ENCODE measurements at regions not wholly inside any gene's neighbourhood (a gene's known extent, or its start where the extent isn't known, plus 50 kb on each side); places are given as distances from the start of the nearest gene placed in this dataset.
"Not testable (repeated sequence)": the region's sequence is repeated elsewhere in the genome, so short reads cannot be mapped to it uniquely, and the experiment has no call there.

DNA sequence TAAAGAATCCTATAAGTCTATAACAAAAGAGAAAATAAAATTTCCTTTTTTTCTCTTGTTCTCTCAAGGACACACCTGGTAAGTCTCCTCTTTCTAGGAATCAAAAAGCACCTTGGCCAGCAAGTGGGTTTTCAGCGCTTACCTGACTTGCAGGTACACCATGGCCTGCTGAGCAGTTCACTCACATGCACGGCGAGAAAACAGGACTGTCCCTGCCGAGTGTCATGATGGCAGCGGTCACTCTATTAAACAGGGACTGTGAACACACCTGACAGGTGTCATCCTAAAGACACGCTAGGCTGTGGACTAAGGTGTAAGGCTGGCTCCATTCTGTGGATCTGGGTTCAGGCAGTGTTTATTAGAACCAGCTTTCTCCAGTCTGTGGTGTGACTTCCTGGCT, 170.2 kb downstream of the TEX29 start:
- TF ChIP-seq, protein P1, sequence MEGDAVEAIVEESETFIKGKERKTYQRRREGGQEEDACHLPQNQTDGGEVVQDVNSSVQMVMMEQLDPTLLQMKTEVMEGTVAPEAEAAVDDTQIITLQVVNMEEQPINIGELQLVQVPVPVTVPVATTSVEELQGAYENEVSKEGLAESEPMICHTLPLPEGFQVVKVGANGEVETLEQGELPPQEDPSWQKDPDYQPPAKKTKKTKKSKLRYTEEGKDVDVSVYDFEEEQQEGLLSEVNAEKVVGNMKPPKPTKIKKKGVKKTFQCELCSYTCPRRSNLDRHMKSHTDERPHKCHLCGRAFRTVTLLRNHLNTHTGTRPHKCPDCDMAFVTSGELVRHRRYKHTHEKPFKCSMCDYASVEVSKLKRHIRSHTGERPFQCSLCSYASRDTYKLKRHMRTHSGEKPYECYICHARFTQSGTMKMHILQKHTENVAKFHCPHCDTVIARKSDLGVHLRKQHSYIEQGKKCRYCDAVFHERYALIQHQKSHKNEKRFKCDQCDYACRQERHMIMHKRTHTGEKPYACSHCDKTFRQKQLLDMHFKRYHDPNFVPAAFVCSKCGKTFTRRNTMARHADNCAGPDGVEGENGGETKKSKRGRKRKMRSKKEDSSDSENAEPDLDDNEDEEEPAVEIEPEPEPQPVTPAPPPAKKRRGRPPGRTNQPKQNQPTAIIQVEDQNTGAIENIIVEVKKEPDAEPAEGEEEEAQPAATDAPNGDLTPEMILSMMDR (IDR thresholded peaks at IDR 0.05; ENCODE audit: extremely low read depth, missing control alignments), result no peak
- no peak for DNase-seq (ENCODE audit: low spot score)

DNA sequence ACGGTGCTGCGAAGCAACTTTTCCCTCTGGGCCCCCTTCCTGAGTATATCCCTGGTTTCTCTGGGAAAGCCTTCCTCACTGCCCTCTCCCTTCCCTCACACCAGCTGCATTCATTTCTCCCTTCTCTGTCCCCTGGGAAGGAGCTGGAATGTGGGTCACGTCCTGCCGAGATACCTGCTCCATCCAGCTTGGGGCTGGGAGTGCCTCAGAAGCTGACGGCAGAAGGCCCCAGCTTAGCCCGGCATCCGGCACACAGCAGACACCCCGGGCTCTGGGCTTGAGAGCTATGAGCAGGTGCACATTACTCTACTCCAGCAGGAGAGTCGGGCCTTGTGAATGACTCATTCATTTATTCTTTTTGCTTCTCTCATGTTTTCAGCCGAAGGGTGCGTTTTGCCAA, 170.6 kb downstream of the TEX29 start:
- TF ChIP-seq, protein P1 (IDR thresholded peaks at IDR 0.05; ENCODE audit: extremely low read depth, missing control alignments), result no peak
- DNase-seq (ENCODE audit: low spot score), result no peak

DNA sequence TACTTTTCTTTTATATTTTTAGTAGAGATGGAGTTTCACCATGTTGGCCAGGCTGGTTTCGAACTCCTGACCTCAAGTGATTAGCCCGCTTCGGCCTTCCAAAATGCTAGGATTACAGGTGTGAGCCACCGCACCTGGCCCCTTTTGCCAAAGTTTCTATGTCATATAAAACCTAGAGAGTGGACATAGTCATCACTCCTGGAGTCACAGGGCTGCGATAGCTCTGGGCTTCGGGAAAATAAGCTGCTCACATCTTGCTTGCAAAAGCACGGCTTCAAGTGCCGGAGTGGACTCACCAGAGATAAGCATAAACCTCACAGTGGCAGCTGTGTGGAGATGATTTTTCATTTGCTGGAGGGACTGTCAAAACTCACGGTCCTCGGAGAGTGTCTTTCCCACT, 171.2 kb downstream of the TEX29 start:
- no peak for DNase-seq (ENCODE audit: low spot score)
- TF ChIP-seq, protein P1 (IDR thresholded peaks at IDR 0.05; ENCODE audit: extremely low read depth, missing control alignments), result no peak

DNA sequence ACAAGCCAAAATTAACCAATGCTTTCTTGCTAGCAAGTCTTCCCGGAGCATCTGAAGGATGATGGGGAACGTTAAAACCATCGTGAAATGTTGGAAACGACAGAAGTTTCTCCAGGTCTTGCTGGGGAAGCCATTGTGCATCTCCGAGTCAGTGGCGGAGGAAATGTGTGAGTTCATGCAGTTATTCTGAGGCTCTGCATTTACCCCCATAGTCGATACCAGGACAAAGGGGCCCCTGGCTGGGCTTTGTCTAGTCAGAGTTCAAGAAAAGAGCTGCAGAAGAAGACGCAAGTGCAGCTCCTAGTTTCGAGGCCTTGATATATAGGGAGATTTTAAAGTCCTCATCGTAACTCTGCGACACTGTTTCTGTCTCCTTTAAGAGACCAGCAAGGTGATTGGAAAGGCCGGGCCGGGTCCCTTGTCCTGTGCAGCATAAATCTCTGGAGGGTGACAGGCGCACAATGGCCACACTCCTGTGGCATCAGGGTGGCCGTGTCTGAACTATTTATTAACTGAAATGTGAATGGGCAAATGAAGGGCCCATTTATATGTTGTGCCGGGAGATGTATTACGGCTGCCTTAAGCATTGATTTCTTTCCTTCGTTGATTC, 172.0 kb downstream of the TEX29 start:
- no peak for DNase-seq (ENCODE audit: low spot score)
- TF ChIP-seq, protein P1 (IDR thresholded peaks at IDR 0.05; ENCODE audit: extremely low read depth, missing control alignments), result no peak

DNA sequence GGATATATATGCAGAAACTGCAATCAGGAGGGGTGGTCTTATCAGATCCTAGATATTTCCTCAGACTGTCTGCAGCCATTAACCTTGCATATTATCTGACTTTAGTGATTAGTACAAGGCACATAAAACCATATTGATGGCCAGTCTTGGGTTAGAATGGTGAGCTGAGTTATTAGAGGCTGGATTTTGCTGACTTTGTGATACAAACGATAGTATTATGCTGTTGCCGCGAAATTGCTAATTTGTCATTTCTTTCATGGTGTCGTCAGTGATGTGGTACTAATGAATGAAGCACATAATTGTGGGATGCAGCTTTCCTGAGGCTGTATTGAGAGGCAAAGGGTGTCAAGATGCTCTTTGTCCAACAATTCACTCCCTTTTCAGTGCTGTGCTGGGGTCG, 172.5 kb downstream of the TEX29 start:
- TF ChIP-seq, protein P1 (IDR thresholded peaks at IDR 0.05; ENCODE audit: extremely low read depth, missing control alignments), result no peak
- no peak for DNase-seq (ENCODE audit: low spot score)

DNA sequence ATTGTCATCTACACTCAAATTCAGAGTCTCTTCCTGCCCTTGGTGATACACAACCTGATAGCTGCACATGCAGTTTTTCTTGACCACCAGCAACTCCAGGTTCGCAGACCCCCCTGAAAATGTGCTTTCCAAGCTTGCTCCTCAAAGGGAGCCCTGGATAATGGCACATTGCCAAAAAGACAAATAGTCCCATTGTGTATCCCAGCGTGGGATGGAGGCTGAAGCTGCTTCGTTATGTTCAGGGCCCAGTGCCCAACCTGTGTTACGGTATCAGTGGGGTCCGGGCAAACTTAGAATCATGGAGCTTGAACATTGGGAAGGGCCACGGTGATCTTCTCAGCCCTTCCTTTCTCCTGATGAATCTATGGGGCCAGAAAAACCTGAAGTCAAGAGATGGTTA, 173.0 kb downstream of the TEX29 start:
- TF ChIP-seq, protein P1 (IDR thresholded peaks at IDR 0.05; ENCODE audit: extremely low read depth, missing control alignments), result no peak
- DNase-seq (ENCODE audit: low spot score), result no peak

DNA sequence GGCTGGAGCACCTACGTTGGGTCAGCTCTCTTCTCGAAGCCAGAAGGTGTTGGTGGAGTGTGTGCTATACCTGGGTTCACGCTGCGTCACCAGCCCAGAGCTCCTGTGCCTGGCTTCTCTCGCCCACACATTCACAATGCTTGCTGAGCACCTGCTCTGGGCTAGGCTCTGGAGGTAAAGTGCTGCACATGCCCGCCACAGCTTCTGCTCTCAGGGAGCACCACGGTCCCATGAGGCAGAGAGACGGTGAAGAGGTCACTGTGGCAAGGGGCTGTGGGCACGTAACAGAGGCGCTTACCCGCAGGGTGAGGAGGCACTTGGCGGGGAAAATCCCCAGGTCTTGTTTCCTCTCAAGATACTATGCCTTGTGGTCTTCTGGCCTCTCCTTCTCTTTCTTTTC, 174.2 kb downstream of the TEX29 start:
- TF ChIP-seq, protein P1 (IDR thresholded peaks at IDR 0.05; ENCODE audit: extremely low read depth, missing control alignments), result no peak
- no peak for DNase-seq (ENCODE audit: low spot score)

DNA sequence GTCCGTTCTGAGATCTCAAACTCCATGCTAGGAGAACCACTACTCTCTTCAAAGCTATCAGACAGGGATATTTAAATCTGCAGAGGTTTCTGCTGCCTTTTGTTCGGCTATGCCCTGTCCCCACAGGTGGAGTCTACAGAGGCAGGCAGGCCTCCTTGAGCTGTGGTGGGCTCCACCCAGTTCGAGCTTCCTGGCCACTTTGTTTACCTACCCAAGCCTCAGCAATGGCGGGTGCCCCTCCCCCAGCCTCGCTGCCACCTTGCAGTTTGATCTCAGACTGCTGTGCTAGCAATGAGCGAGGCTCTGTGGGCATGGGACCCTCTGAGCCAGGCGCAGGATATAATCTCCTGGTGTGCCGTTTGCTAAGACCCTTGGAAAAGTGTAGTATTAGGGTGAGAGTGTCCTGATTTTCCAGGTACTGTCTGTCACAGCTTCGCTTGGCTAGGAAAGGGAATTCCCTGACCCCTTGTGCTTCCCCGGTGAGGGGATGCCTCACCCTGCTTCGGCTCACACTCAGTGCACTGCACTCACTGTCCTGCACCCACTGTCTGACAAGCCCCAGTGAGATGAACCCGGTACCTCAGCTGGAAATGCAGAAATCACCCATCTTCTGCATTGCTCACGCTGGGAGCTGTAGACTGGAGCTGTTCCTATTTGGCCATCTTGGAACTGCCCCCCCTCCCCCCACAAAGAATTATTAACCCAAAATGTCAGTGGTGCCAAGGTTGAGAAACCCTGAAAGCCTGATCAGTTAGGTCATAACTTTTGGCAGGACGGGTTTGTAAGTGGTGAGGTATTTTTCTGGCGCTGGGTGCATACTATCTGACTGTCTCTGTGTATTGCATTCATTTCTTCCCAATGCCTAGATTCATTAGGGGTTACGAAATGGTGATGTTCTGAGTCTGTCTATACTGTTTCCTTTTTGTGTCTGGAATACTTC, 181.4 kb downstream of the TEX29 start:
- not testable (repeated sequence) for DNase-seq (ENCODE audit: low spot score)
